Natural killer cell treated with Interleukin-12 subunit alpha and Interleukin-12 subunit beta and Interleukin-15 and Interleukin-18, amount 100 ng/mL, for 72 hours (primary cell): ENCODE measurements at regions not wholly inside any gene's neighbourhood (a gene's known extent, or its start where the extent isn't known, plus 50 kb on each side); places are given as distances from the start of the nearest gene placed in this dataset.
"Not testable (repeated sequence)": the region's sequence is repeated elsewhere in the genome, so short reads cannot be mapped to it uniquely, and the experiment has no call there.

Experiments used
- ATAC-seq, 2 donors: fragments of 150-1000 bp; cut with Tn5 transposase in 1 of 2; sonication (Bioruptor Pico), chemical (Tn5 transposase) in 1 of 2; 2 replicates each; pipeline ENCODE4 v1.10.0; 2021
- DNase-seq: peaks from one replicate; pipeline ENCODE4 v3.0.0; 2022; ENCODE audit warnings: low spot score
- H3K27ac Mint-ChIP-seq, 2 donors: 1 replicate in 1 of 2; 2 replicates in 1 of 2; pipeline ENCODE4 v1.8.0; 2022; ENCODE audit warnings: mixed read lengths in 2 of 2, mild to moderate bottlenecking in 1 of 2, moderate library complexity in 1 of 2
- H3K27me3 Mint-ChIP-seq, 2 donors: 1 replicate in 1 of 2; 2 replicates in 1 of 2; pipeline ENCODE4 v1.8.0; 2022; ENCODE audit warnings: mixed read lengths in 2 of 2
- H3K36me3 Mint-ChIP-seq: one replicate; pipeline ENCODE4 v1.8.0; 2022; ENCODE audit warnings: mixed read lengths
- H3K4me1 Mint-ChIP-seq, 2 donors: 1 replicate in 1 of 2; 2 replicates in 1 of 2; pipeline ENCODE4 v1.8.0; 2022; ENCODE audit warnings: low read depth in 2 of 2, mixed read lengths in 2 of 2, mild to moderate bottlenecking in 1 of 2
- H3K4me3 Mint-ChIP-seq: one replicate; pipeline ENCODE4 v1.8.0; 2022; ENCODE audit warnings: mixed read lengths
- H3K9me3 Mint-ChIP-seq: 2 replicates; pipeline ENCODE4 v1.8.0; 2022; ENCODE audit warnings: mixed read lengths

DNA sequence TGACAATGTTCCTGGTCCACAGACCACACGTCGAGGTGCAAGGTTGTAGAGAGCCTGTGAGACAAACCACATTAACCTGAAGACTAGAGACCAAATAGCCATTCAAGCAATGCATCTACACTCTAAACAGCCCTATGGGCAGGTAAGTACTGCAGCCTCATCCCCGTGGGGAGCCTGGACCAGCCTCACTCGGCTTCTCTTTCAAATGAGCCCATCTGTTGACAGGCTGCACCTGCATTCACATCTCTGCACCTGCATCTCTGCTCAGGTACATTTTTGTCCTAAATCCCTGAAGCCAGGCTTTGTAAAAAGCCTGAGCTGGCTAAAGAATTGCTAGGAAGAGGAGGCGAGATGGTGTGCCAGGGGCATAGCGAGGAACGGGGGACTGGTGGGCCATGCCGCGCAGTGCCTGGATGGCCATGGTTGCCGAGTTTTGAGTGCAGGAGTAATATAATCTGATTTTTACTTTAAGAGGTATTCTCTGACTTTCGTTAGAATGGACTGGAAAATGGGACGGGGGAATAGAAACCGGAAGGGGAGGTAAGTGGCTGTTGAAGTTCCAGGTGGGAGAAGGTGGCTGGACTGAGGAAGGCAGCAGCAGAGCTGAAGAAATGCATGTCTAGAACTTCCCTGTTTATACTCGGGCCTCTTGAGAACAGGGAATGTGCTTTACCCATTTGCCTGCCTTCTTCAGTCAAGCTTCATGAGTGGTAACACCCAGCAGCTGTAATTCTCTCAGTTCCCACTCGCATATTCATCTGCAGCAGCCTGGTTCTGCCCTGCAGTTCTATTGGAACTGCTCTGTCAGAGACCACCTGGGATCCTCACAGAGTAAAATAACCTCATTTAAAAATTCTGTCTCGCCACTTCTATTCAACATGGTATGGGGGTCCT lies 226.4 kb downstream of the OPA1 start:
- Mint-ChIP-seq H3K4me1 (no peaks in the 10 kb centered on the region), H3K27me3 (peaks cover 19 to 28% of the 10 kb centered on the region in 2 donors), H3K4me3 (no peak overlapping the region), H3K9me3 (no peaks in the 10 kb centered on the region), H3K36me3 (no peaks in the 10 kb centered on the region), H3K27ac (no peak overlapping the region)
- no peak for ATAC-seq
- DNase-seq, result no peak

DNA sequence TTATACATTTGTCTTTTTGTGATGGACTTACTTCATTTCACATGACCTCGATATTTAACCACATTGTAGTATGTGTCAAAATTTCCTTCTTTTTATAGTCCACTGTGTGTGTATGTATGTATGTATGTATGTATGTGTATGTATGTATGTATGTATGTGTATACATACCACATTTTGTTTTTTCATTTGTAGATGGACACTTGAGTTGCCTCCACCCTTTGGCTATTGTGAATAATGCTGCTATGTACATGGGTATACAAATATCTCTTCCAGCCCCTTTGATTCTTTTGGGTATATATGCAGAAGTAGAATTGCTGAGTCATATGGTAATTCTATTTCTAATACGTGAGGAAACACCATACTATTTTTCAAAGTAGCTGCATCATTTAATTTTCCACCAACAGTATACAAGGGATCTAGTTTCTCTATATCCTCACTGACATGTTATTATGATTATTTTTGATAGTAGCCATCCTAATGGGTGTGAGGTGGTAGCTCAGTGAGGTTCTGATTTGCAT lies 228.2 kb downstream of the OPA1 start:
- H3K36me3 Mint-ChIP-seq, result no peaks in the 10 kb centered on the region
- H3K4me3 Mint-ChIP-seq, result no peak overlapping the region
- ATAC-seq (no peak), DNase-seq (no peak)
- no peaks in the 10 kb centered on the region for H3K4me1 Mint-ChIP-seq
- no peaks in the 10 kb centered on the region for H3K9me3 Mint-ChIP-seq
- peaks cover 24 to 37% of the 10 kb centered on the region in 2 donors for H3K27me3 Mint-ChIP-seq
- no peak overlapping the region for H3K27ac Mint-ChIP-seq

DNA sequence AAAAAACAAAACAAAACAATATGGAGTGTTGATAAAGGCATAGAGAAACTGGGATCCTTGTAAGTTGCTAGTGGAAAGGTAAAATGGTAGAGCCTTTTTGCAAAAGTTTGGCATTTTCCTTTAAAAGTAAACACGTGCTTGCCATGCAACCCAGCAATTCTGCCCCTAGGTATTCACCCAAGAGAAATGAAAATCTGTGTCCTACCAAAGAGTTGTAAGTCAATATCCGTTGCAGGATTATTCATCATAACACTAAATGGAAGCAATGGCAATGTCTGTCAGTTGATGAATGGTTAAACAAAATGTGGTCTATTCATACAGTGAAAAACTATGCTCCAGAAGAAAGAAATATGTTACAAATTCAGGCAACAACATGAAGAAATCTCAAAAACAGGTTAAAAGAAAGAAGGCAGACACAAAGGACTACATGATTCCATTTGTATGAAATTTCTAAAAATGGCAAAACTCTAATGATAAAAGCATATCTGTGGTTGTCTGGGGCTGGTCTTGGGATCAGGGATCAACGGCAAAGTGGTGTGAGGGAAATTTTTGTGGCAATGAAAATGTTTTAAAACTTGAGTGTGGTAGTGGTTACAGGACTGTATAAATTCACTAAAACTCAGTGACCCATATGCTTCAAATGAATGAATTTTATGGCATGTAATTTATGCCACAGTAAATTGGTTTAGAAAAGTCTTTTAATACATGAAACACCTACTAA lies 229.6 kb downstream of the OPA1 start:
- Mint-ChIP-seq H3K27ac (no peak overlapping the region), H3K27me3 (peaks cover 28 to 44% of the 10 kb centered on the region in 2 donors), H3K4me1 (no peaks in the 10 kb centered on the region), H3K36me3 (no peaks in the 10 kb centered on the region), H3K4me3 (no peak overlapping the region), H3K9me3 (no peaks in the 10 kb centered on the region)
- DNase-seq (no peak), ATAC-seq (no peak)

DNA sequence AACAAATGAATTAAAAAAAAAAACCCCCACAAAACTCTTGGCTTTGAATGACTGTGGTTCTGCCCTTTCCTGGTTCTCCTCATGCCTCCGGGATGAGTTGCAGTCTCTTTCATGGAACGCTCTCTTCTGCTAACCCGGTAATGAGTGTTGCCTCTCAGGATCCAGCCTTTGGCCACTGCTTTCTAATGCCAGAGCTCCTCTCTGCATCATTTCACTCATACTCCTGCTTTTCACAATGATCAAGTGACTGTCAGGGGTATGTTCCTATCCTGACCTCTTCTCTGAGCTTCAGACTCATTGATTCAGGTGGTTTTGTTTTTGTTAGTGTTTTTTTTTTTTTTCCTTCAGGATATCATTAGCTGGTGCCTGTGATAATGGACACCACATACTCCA lies 230.2 kb downstream of the OPA1 start:
- not testable (repeated sequence) for H3K36me3 Mint-ChIP-seq, ATAC-seq, H3K4me3 Mint-ChIP-seq, H3K9me3 Mint-ChIP-seq, DNase-seq, H3K4me1 Mint-ChIP-seq, H3K27ac Mint-ChIP-seq
- H3K27me3 Mint-ChIP-seq, result peaks cover 28 to 50% of the 10 kb centered on the region in 2 donors

DNA sequence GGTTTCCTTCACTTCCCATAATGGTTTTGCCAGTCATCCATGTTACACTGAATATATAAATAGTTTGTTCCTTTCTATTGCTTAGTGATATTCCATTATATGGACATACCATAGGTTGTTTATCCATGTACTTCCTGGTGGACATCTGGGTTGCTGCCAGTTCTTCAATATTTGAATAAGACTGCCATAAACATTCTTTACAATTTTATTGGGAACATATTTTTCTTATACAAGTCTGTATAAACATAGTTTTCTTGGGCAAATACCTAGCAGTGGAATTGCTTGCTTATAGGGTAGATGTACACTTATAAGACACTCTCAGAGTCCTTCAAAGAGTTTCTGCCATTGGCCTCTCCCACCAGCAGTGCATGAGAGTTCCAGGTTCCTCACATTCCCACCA lies 231.4 kb downstream of the OPA1 start:
- H3K4me1 Mint-ChIP-seq, result no peaks in the 10 kb centered on the region
- no peaks in the 10 kb centered on the region for H3K9me3 Mint-ChIP-seq
- no peak overlapping the region for H3K4me3 Mint-ChIP-seq
- peaks cover 27 to 55% of the 10 kb centered on the region in 2 donors for H3K27me3 Mint-ChIP-seq
- no peak for DNase-seq
- no peak for ATAC-seq
- H3K27ac Mint-ChIP-seq, result no peak overlapping the region
- no peaks in the 10 kb centered on the region for H3K36me3 Mint-ChIP-seq

DNA sequence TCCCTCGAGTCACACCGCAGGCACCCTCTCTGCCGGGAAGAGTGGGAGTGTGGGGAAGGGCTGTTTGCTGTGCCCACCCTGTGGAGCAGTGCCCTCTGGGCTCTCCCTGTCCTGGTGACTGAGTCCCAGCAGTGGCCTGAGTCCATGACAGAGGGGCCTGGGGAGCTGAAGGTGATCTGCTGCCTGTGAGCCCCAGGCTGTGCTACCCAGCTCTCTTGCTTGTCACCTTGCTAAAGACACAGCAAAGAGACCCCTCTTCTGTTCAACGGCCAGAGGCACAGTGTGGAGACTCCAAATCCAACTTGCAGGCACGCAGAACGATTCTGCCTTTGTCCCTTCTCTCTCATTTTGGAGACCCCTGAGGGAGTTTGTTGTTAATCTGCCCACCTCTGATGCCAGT lies 232.6 kb downstream of the OPA1 start:
- H3K36me3 Mint-ChIP-seq, result no peaks in the 10 kb centered on the region
- no peak for DNase-seq
- no peaks in the 10 kb centered on the region for H3K4me1 Mint-ChIP-seq
- H3K9me3 Mint-ChIP-seq, result no peaks in the 10 kb centered on the region
- H3K27me3 Mint-ChIP-seq, result peaks cover 25 to 55% of the 10 kb centered on the region in 2 donors
- H3K4me3 Mint-ChIP-seq, result no peak overlapping the region
- H3K27ac Mint-ChIP-seq, result no peak overlapping the region
- no peak for ATAC-seq

DNA sequence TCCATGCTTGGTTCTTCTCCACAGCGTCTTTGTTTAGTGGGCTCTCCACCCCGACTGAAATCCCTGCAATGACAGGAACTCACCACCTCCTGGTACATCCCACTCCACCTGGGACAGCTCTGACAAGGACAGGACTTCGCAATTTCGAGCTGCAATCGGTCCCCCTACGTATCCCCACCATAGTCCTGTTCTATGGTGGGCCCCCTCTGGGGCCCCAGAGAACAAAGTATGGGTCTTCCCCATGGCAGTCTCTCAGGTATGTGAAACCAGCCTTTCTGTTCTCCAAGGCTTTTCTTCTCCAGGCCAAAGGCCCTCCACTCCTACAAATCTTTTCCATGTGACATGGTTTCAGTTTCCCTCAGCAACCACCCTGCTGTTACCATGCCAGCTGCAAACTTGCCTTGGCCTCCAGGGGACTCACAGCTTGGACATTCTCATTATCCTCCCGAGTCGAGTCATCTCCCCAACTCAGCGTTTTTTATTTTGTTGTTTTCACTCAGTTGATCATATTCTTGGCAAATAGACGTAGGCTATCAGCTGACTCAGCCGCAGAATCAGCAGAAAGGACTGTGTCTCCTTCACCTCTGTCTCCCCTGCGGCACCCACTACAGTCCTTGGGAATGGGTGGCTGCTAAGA lies 233.3 kb downstream of the OPA1 start:
- Mint-ChIP-seq H3K4me1 (no peaks in the 10 kb centered on the region), H3K9me3 (no peaks in the 10 kb centered on the region), H3K27me3 (peaks cover 21 to 49% of the 10 kb centered on the region in 2 donors), H3K27ac (no peak overlapping the region), H3K4me3 (no peak overlapping the region), H3K36me3 (no peaks in the 10 kb centered on the region)
- no peak for DNase-seq
- ATAC-seq, result no peak

DNA sequence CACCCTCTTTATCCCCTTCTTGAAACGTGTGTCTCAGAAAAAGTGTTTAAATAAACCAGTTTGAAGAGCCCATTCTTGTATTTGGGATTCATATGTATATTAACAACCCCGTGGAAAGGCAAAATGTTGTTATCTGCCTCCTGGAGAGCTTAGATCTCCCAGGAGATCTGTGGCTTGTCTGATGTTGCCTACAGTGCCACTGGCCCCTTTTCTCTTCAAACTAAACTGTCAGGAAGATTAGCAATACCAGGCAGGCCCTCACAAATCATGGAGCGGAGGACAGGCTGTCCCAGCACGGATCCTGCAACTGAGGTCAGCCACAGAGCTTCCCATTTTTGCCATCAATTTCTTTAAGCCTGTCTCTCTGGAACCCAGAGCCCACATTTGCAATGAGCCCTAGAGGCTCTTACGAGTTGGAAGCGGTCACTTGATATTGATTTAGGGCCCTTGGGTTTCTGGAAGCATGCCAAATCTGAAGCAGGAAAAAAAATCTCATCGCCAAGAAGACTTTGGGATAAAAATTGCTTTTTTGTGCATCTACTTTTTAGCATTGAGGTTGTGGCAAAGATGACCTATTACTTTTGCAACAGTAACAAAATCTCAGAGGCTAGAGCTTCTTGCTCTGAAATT lies 234.1 kb downstream of the OPA1 start:
- H3K27ac Mint-ChIP-seq, result no peak overlapping the region
- DNase-seq, result no peak
- ATAC-seq, result no peak
- H3K4me3 Mint-ChIP-seq, result no peak overlapping the region
- H3K27me3 Mint-ChIP-seq, result peaks cover 21 to 45% of the 10 kb centered on the region in 2 donors
- H3K36me3 Mint-ChIP-seq, result no peaks in the 10 kb centered on the region
- no peaks in the 10 kb centered on the region for H3K4me1 Mint-ChIP-seq
- H3K9me3 Mint-ChIP-seq, result no peaks in the 10 kb centered on the region

DNA sequence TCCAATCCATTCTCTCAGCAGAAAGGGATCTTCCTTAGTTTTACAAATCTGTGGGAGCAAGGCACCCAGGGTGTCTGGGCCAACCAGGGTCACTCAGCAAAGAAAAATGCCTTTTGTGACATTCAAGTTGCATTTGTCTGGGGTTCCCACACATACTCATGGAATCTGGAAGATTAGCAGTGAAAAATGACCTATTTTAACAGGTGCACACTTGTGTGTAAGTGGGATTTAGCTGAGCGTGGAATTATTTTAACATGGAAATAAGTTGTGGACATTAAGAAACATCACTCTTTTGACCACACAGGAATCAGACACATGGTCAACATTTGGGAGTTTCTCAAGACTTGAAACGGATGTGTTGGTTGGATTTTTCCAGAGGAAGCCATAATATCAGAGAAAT lies 234.9 kb downstream of the OPA1 start:
- ATAC-seq (no peak), DNase-seq (no peak)
- Mint-ChIP-seq H3K4me3 (no peak overlapping the region), H3K4me1 (no peaks in the 10 kb centered on the region), H3K36me3 (no peaks in the 10 kb centered on the region), H3K9me3 (no peaks in the 10 kb centered on the region), H3K27me3 (peaks cover 17 to 38% of the 10 kb centered on the region in 2 donors), H3K27ac (no peak overlapping the region)

DNA sequence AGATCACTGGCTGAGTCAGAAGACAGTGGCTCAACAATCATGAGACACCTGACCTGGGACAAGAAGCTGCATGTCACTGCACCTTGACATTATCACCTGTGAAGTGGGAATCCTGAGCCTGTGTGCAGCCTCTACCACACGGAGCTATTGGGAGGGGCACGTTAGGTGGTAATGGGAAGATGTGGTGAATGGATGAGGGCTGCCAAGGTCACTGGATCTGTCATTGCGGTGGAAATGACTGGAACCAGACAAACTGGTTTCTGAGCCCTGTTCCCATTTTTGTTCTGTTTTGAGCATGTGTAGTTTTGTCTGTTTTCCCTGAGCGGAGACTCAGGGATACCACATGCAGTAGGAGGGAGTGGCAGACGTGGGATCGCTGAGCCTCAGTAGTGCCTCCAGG lies 235.5 kb downstream of the OPA1 start:
- H3K27me3 Mint-ChIP-seq, result peaks cover 13 to 34% of the 10 kb centered on the region in 2 donors
- no peaks in the 10 kb centered on the region for H3K4me1 Mint-ChIP-seq
- no peaks in the 10 kb centered on the region for H3K9me3 Mint-ChIP-seq
- DNase-seq, result no peak
- H3K4me3 Mint-ChIP-seq, result no peak overlapping the region
- no peaks in the 10 kb centered on the region for H3K36me3 Mint-ChIP-seq
- H3K27ac Mint-ChIP-seq, result no peak overlapping the region
- no peak for ATAC-seq

DNA sequence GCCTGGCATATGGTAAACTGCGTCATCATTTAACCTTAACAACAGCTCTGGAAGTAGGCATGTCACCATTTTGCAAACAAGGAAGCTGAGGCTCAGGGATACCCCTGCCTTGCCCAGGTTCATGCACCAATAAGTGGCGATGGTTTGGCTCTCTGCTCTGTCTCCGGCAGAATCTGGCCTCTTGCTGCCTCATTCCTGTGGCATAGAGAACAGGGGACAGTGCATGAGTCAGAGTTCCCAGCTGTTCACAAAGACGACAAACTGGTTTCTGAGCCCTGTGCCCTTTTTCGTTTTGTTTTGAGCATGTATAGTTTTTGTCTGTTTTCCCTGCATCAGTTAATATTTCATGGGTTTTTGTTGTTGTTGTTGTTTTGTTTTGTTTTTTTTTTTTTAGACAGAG lies 236.8 kb downstream of the OPA1 start:
- Mint-ChIP-seq H3K4me3 (no peak overlapping the region), H3K9me3 (no peaks in the 10 kb centered on the region), H3K4me1 (no peaks in the 10 kb centered on the region), H3K27ac (no peak overlapping the region), H3K27me3 (peaks cover 15 to 30% of the 10 kb centered on the region in 2 donors), H3K36me3 (no peaks in the 10 kb centered on the region)
- ATAC-seq (no peak), DNase-seq (no peak)

DNA sequence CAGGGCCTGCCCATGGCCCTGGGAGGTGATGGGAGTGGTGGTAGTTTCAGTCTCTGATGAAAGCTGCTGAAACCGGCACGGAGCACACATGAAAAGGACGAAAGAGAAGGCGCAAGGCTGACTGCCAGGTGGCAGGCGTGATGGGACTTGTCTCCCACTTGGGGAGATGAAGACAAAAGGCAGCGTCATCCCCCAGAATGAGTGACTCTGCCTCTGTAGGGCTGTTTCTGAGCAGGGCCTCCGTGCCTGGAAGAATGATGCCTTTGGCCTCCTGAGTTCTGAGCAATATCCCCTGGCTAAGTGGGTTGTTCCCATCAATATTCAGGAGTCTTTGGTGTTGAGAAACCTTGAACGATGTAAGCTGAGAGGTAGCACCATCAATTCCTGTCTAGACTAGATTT lies 237.8 kb downstream of the OPA1 start:
- H3K4me3 Mint-ChIP-seq, result no peak overlapping the region

More for the DNA sequence above, 237.8 kb downstream of the OPA1 start:
- no peaks in the 10 kb centered on the region for H3K4me1 Mint-ChIP-seq
- no peak for DNase-seq
- H3K27me3 Mint-ChIP-seq, result peaks cover 9 to 25% of the 10 kb centered on the region in 2 donors
- no peaks in the 10 kb centered on the region for H3K36me3 Mint-ChIP-seq
- no peak overlapping the region for H3K27ac Mint-ChIP-seq
- no peaks in the 10 kb centered on the region for H3K9me3 Mint-ChIP-seq
- no peak for ATAC-seq
